ENCODE measurements at regions not wholly inside any gene's neighbourhood (a gene's known extent, or its start where the extent isn't known, plus 50 kb on each side); places are given as distances from the start of the nearest gene placed in this dataset.

- intact Hi-C loops (cut with micrococcal nuclease), result no loop called here
- no peak overlapping the region for H2BK5ac ChIP-seq (ENCODE audit: low read depth, low read length, poor library complexity, severe bottlenecking)
- no peak overlapping the region for H3K4ac ChIP-seq (ENCODE audit: low read depth, low read length)
- H3K56ac ChIP-seq (ENCODE audit: extremely low read depth, insufficient read depth, low read length), result no peak overlapping the region
- H4K8ac ChIP-seq (ENCODE audit: low read depth in 2 of 2, low read length in 2 of 2), result no peak overlapping the region
- no peak overlapping the region for H3K4me2 ChIP-seq (ENCODE audit: low read depth, low read length)
- H3K27me3 ChIP-seq (ENCODE audit: control insufficient read depth, insufficient read depth, low read length), result no peaks in the 10 kb centered on the region
- no peaks in the 10 kb centered on the region for H4K20me1 ChIP-seq (ENCODE audit: insufficient read depth, low read length)
- no peak overlapping the region for H3K4me3 ChIP-seq (ENCODE audit: insufficient read depth, low read depth, low read length)
- H2AK5ac ChIP-seq (ENCODE audit: low read depth, low read length), result no peak overlapping the region
- H4K91ac ChIP-seq (ENCODE audit: insufficient read depth, low read depth, low read length), result no peak overlapping the region
- H3K79me1 ChIP-seq (ENCODE audit: low read depth in 1 of 2, low read length in 2 of 2), result no peaks in the 10 kb centered on the region
- CTCF ChIA-PET, result no interaction called here
- no peak overlapping the region for H2AFZ ChIP-seq (replicated peaks; ENCODE audit: low read length, poor library complexity)
- no TSS peak for BruUV-seq (replicated peaks)
- H3K36me3 ChIP-seq (ENCODE audit: control insufficient read depth, insufficient read depth, low read length), result no peaks in the 10 kb centered on the region
- no peak overlapping the region for H2AK9ac ChIP-seq (replicated peaks; ENCODE audit: low read depth, low read length, poor library complexity)
- H3K9me3 ChIP-seq (ENCODE audit: control insufficient read depth, insufficient read depth, low read length), result no peaks in the 10 kb centered on the region
- ATAC-seq (ENCODE audit: low read depth) (no peak), DNase-seq (no peak)
- H3K18ac ChIP-seq (ENCODE audit: low read depth, low read length), result no peak overlapping the region
- TF ChIP-seq RFX5 (IDR thresholded peaks at IDR 0.05; ENCODE audit: low read depth, low read length) (no peak), MAZ (IDR thresholded peaks at IDR 0.05; ENCODE audit: borderline replicate concordance, low read depth, low read length) (no peak), MXI1 (IDR thresholded peaks at IDR 0.05; ENCODE audit: borderline replicate concordance, low read depth, low read length) (no peak), RCOR1 (IDR thresholded peaks at IDR 0.05; ENCODE audit: insufficient replicate concordance, low read length) (no peak), RAD21 (IDR thresholded peaks at IDR 0.05; ENCODE audit: low read length) (no peak), CTCF (conservative IDR thresholded peaks at IDR 0.05; ENCODE audit: low read depth, low read length) (no peak), MAFK (IDR thresholded peaks at IDR 0.05; ENCODE audit: low read depth, low read length) (no peak), USF2 (IDR thresholded peaks at IDR 0.05; ENCODE audit: low read depth, low read length) (no peak), POLR2A (IDR thresholded peaks at IDR 0.05; ENCODE audit: low read depth, low read length) (no peak), BHLHE40 (IDR thresholded peaks at IDR 0.05; ENCODE audit: low read depth, low read length) (no peak), CHD1 (IDR thresholded peaks at IDR 0.05; ENCODE audit: low read depth, low read length) (no peak), NFE2L2 (IDR thresholded peaks at IDR 0.05; ENCODE audit: low read depth, low read length) (no peak), CEBPB (IDR thresholded peaks at IDR 0.05; ENCODE audit: low read depth, low read length) (no peak)
- H3K4me1 ChIP-seq (ENCODE audit: control insufficient read depth, insufficient read depth, low read length), result no peaks in the 10 kb centered on the region
- no peak overlapping the region for H2BK20ac ChIP-seq (ENCODE audit: low read depth, low read length)
- H2BK120ac ChIP-seq (ENCODE audit: low read depth, low read length), result no peak overlapping the region
- H2BK15ac ChIP-seq (ENCODE audit: low read depth, low read length), result no peak overlapping the region
- no peak overlapping the region for H4K5ac ChIP-seq (ENCODE audit: low read depth, low read length)
- no peak overlapping the region for H3K9ac ChIP-seq (ENCODE audit: low read depth, low read length)
- no peak overlapping the region for H3K23ac ChIP-seq (ENCODE audit: low read depth, low read length)
- dilution Hi-C loops (cut with HindIII; ENCODE audit: low sequenced_read_pairs, unreplicated experiment), result no loop called here
- H3K9me1 ChIP-seq (ENCODE audit: insufficient read depth, low read length), result no peaks in the 10 kb centered on the region
- no peak overlapping the region for H3K27ac ChIP-seq (ENCODE audit: insufficient read depth, low read length)
- POLR2A ChIA-PET (ENCODE audit: unreplicated experiment), result no interaction called here
- WGBS, 2 experiments (ENCODE audit: extremely low coverage in 2 of 2, insufficient read length in 1 of 2), result 80% methylated on average over 1 of the region's 4 CpGs; no CpG with 5 or more reads in 1 of the 2 experiments
- H3K14ac ChIP-seq (replicated peaks; ENCODE audit: low read depth, low read length), result no peak overlapping the region
- in situ Hi-C loops (cut with MboI; ENCODE audit: low sequenced_read_pairs), result no loop called here
Measured at GRCh38 chr13:34001389-34001788, 183.4 kb downstream of the RFC3 start.

Measured in IMR-90 (cell line).